DMS153 treated with DMSO at 0.1 percent for 48 hours (cell line): ENCODE measurements at regions not wholly inside any gene's neighbourhood (a gene's known extent, or its start where the extent isn't known, plus 50 kb on each side); places are given as distances from the start of the nearest gene placed in this dataset.

Experiments
- DNase-seq: peaks from one replicate; lab custom pipeline; 2025; ENCODE audit not compliant: unreplicated experiment; lab: John Stamatoyannopoulos, UW

DNA sequence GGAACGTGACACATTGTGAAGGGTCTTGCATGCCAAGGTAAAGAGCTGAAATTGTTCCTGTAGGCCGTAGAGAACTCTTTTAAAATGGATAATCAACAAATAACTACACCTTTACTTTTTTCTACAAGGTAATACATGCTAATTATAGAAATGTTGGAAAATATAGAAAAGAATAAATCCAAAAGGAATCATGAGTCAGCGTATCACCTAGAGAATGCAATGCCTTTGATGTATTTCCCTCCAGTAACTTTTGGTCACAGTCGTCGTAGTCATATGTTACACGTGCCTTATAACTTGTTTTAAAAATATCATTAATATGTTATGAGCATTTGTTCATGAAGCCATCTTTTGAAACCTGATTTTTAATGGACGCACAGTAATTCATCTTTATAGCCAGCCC is 100.6 kb downstream of the LIPG start:
- DNase-seq: no peak

DNA sequence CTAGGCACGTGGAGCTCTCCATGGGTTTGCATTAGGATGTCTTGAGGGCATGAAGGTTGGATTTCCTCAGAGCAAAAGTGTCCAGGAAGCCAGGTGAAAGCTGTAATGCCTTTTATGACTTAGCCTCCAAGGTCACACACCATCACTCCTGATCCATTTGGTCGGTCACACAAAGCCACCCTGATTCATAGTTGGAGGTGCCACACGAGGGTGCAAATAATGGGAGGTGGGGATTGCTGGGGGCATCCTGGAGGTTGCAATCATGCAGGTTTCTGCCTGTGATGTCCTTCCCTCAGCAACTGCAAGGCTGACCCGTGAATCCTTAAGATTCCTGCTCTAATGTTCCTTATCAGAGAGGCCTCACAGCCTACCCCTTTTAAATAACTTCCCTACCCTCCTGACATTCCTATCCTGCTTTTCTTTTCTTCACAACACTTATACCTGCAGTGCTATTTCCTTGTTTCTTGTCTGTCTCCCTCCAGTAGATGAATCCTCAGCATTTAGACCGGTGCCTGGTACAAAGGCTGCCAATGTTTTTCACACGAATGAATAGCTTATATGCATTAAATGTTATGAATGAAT is 97.1 kb downstream of the LIPG start:
- DNase-seq: no peak

- DNase-seq: no peak
Observed at GRCh38 chr18:49656073-49656692, 94.3 kb downstream of the LIPG start.

DNA sequence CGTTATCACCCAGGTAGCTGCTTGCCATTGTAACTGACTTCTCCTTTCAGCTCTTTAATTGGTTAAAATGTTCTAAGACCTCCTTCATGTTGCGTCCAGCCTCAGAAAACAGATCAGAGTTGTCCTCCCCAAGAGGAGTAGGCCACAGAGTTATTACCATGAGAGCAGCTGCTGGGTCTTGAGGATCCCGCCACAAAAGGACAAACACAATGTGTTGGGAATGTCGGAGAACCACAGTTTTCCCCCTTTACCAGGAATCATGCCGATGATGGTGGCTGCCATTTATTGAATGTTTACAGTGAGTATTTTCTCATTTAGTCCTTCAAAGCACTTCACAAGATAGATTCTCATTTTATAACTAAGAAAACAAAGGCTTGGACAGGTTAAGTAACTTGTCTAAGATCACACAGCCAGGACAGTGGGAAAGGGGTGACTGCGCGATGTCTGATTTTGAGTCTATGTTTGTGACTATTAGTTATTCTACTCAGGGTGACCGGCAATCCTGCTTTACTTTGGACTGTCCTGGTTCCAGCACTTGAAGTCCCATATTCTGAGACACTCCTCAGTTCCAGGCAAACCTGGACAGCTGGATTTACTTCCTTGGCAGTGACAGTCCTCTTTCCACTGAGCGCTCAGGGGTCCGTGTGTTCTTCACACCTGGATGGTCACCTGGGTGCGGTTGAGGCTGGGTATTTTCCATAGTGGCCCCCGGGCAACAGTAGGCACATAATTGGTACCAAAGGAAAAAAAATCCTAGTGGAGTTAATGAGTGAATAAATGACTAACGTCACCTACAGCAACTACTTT is 93.6 kb downstream of the LIPG start:
- DNase-seq: no peak

GRCh38 chr18:49654347-49654746 is 92.5 kb downstream of the LIPG start:
- no peak for DNase-seq

- DNase-seq: no peak
Observed at GRCh38 chr18:49652881-49653724, 91.2 kb downstream of the LIPG start.

DNA sequence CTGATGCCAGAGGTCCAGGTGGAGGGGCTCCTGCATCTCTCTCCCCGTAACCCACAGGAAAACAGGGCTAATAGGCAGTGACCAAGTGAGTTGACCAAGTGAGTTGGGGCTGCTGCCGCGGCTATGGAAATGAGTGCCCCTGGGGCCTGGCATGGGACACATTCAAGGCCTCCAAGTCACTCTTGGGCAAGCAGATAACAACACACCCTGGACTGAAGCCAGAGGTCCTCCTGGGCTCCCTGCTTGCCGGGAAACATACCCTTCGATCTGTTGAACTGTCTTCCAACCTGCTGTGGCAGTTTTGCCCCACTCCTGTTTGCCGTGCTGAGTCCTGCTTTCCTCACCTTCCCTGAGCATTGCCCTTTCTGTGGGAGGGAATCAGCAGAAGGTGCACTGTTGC is 89.2 kb downstream of the LIPG start:
- no peak for DNase-seq

DNA sequence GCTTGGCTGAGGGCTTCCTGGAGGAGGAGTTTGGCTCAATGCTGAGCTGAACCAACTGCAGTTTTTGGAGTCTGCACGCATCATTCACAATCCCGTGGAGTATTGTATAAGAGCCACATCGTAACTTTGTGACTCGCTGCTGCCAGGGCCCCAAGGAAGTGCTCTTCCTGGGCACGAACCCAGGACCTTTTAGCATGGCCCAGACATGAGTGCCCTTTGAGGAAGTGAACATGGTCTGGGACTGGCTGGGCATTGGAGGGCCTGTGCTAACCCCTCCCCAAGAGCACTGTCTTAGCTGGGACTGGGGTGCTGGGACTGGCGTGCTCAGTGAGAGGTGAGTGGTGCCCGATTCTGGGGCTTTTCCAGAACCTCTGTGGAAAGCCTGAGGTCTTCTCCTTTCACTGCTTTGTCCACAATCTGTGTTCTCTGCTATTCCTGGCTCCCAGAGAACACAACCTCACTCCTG is 88.6 kb downstream of the LIPG start:
- no peak for DNase-seq

DNA sequence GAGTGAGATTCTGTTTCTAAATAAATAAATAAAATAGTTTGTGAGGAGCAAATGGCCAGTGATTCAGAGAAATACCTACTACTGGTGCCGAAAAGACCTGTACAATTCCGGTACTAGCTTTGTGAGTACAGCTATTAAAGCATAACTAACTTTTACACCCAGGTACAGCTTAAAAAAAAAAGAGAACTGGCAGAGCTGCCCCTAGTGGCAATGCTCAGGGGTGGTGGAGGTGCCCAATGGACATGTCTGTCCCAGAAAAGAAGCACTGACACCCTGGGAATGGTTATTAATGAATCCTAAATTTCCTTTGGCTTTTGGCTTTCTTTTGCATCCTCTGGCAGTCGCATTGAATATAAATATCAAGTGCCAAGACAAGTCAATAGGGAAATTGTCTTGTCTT is 87.0 kb downstream of the LIPG start:
- DNase-seq: no peak
